CD4-positive, alpha-beta T cell treated with Interleukin-21 for 1 hour (primary cell): ENCODE measurements at regions not wholly inside any gene's neighbourhood (a gene's known extent, or its start where the extent isn't known, plus 50 kb on each side); places are given as distances from the start of the nearest gene placed in this dataset.

Experiments
- DNase-seq: peaks from one replicate; pipeline ENCODE4 v3.0.0-alpha.2; 2020

DNA sequence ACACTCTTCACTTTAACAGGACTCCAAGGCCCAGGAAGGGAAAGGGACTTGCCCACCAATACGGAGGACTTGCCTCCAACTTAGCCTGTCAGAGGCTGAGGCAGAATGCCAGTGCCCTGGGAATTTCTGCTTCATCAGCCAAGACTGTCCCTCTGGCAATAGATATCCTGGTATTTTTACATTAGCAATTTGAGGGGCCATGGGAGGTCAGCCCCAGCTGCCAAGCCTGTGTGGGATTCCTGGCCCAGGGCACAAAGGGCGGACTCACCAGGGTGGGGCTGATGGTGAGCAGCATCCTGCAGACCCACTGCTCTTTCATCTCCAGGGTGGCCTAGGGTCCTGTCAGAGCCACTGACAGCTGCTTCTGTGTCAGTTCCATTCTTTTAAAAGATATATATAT is 78.3 kb upstream of the CIBAR2 start:
- no peak for DNase-seq

- no peak for DNase-seq
Observed at GRCh38 chr16:85191341-85191965, 79.2 kb upstream of the CIBAR2 start.

GRCh38 chr16:85192238-85193114 is 80.2 kb upstream of the CIBAR2 start:
- no peak for DNase-seq

DNA sequence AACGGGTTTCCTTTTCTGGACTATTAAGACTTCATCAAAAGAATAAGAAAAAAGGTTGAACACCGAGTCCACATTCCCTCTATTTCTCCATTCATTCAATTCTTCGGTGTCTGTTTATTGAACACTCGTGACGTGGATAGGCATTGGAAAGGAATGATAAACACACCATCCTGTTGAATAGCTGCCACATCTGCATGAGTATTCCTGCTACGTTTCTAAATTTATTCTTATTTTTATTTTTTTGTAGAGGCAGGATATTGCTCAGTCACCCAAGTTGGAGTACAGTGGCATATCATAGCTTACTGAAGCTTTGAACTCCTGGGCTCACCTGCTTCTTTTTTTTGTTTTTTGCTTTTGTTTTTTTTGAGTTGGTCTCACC is 80.8 kb upstream of the CIBAR2 start:
- no peak for DNase-seq

GRCh38 chr16:85193876-85194275 is 81.6 kb upstream of the CIBAR2 start:
- no peak for DNase-seq

DNA sequence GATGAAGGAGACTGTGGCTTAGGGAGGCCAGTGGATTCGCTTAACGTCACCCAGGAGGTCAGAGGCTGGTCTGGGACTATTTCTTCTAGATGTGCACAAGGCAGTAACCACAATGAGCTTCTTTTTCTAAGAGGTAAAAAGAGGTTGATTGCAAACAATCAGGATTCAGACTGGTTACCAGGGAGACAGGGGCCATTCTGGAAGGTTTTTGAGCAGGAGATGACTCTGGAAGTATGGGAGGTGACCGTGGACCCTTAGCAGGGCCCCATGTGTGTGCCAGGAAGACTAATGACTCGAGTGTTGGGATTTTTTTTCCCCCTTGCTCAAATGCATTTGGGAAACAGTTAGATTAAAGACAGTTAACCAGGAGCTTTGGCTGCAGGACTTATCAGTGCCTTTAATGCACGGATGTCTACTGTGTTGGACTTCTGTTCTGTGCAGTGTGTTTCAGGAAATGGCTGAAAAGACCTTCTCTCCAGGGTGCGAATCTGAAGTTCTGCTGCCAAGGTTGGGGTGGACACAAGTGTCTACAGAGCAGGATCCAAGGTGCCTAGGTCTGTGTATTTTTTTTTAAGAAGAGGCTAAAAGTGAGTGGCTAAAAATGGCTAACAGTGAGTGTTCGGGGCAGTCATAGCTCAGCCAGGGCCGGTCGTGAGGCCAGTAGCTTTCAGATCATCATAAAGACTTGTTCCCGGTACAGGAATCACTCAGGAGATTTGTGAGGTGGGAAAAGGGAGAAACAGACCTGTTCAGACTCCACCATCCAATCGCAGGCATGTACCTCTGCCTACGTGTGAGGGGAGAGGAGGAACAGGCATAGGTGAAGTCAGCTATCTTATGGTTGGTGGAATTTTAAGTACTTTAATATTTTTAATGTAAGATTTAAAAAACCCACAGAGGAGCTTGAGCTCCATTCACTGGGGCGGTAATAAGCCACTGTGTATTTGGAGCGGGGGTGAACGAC is 82.3 kb upstream of the CIBAR2 start:
- DNase-seq, result no peak

- DNase-seq, result no peak
Observed at GRCh38 chr16:85195271-85195647, 83.0 kb upstream of the CIBAR2 start.

- DNase-seq, result no peak
Observed at GRCh38 chr16:85195900-85196772, 83.9 kb upstream of the CIBAR2 start.

GRCh38 chr16:85196976-85197375 is 84.7 kb upstream of the CIBAR2 start:
- no peak for DNase-seq

GRCh38 chr16:85197611-85198566 is 85.6 kb upstream of the CIBAR2 start:
- no peak for DNase-seq

GRCh38 chr16:85199069-85199725 is 86.9 kb upstream of the CIBAR2 start:
- DNase-seq, result no peak

- DNase-seq, result no peak
Observed at GRCh38 chr16:85199880-85200279, 87.6 kb upstream of the CIBAR2 start.

GRCh38 chr16:85200471-85201278 is 88.4 kb upstream of the CIBAR2 start:
- DNase-seq, result no peak

- DNase-seq, result no peak
Observed at GRCh38 chr16:85201574-85201973, 89.3 kb upstream of the CIBAR2 start.

- DNase-seq, result no peak
Observed at GRCh38 chr16:85202051-85202601, 89.9 kb upstream of the CIBAR2 start.

- DNase-seq, result no peak
Observed at GRCh38 chr16:85202631-85203461, 90.6 kb upstream of the CIBAR2 start.

- no peak for DNase-seq
Observed at GRCh38 chr16:85203462-85203813, 91.2 kb upstream of the CIBAR2 start.

- DNase-seq, result no peak
Observed at GRCh38 chr16:85204242-85205010, 92.2 kb upstream of the CIBAR2 start.
